HG03108 (cell line): ENCODE measurements at regions not wholly inside any gene's neighbourhood (a gene's known extent, or its start where the extent isn't known, plus 50 kb on each side); places are given as distances from the start of the nearest gene placed in this dataset.

Experiments
- ATAC-seq: cut with Tn5 transposase; IDR thresholded peaks from one replicate; pipeline ENCODE4 v1.9.1; 2021; ENCODE audit warnings: moderate library complexity; ENCODE audit not compliant: unreplicated experiment

GRCh38 chr12:107462428-107463332, 222.9 kb upstream of the PWP1 start:
- ATAC-seq = no peak

- no peak for ATAC-seq
Observed at GRCh38 chr12:107464644-107465043, 221.0 kb upstream of the PWP1 start.

- no peak for ATAC-seq
Observed at GRCh38 chr12:107465625-107466024, 220.0 kb upstream of the PWP1 start.

- ATAC-seq = no peak
Observed at GRCh38 chr12:107467716-107468115, 217.9 kb upstream of the PWP1 start.

GRCh38 chr12:107468182-107468581, 217.4 kb upstream of the PWP1 start:
- ATAC-seq = no peak

GRCh38 chr12:107469011-107469410, 216.6 kb upstream of the PWP1 start:
- ATAC-seq = no peak

GRCh38 chr12:107470645-107471044, 215.0 kb upstream of the PWP1 start:
- no peak for ATAC-seq

GRCh38 chr12:107472308-107472707, 213.3 kb upstream of the PWP1 start:
- ATAC-seq = no peak

- no peak for ATAC-seq
Observed at GRCh38 chr12:107474099-107474498, 211.5 kb upstream of the PWP1 start.

GRCh38 chr12:107474639-107475539, 210.7 kb upstream of the PWP1 start:
- ATAC-seq = no peak

GRCh38 chr12:107475900-107476299, 209.7 kb upstream of the PWP1 start:
- no peak for ATAC-seq

- no peak for ATAC-seq
Observed at GRCh38 chr12:107477018-107477417, 208.6 kb upstream of the PWP1 start.

- no peak for ATAC-seq
Observed at GRCh38 chr12:107477947-107478610, 207.5 kb upstream of the PWP1 start.

GRCh38 chr12:107478881-107479280, 206.7 kb upstream of the PWP1 start:
- no peak for ATAC-seq

GRCh38 chr12:107480836-107481608, 204.6 kb upstream of the PWP1 start:
- ATAC-seq = no peak

- ATAC-seq = no peak
Observed at GRCh38 chr12:107484230-107484629, 201.4 kb upstream of the PWP1 start.

GRCh38 chr12:107484941-107485340, 200.7 kb upstream of the PWP1 start:
- no peak for ATAC-seq

- no peak for ATAC-seq
Observed at GRCh38 chr12:107485731-107486130, 199.9 kb upstream of the PWP1 start.

GRCh38 chr12:107486140-107486892, 199.3 kb upstream of the PWP1 start:
- no peak for ATAC-seq
